Naive B cell (primary cell): ENCODE measurements at regions not wholly inside any gene's neighbourhood (a gene's known extent, or its start where the extent isn't known, plus 50 kb on each side); places are given as distances from the start of the nearest gene placed in this dataset.
"Not testable (repeated sequence)": the region's sequence is repeated elsewhere in the genome, so short reads cannot be mapped to it uniquely, and the experiment has no call there.

Experiments used
- ATAC-seq, 2 donors: fragments of 150-1000 bp; cut with Tn5 transposase; 2 replicates each; pipeline ENCODE4 v1.10.0; 2021; ENCODE audit warnings: low read depth in 2 of 2, mild to moderate bottlenecking in 2 of 2, moderate library complexity in 2 of 2
- DNase-seq: peaks from one replicate; pipeline ENCODE4 v3.0.0; 2022
- H3K27ac Mint-ChIP-seq, 6 donors: one replicate each; pipeline ENCODE4 v1.8.0; 2020 to 2022; ENCODE audit warnings: mild to moderate bottlenecking in 6 of 6, mixed read lengths in 6 of 6, moderate library complexity in 5 of 6, inconsistent platforms in 2 of 6
- H3K27me3 Mint-ChIP-seq, 3 donors: one replicate each; pipeline ENCODE4 v1.8.0; 2021 to 2022; ENCODE audit warnings: mixed read lengths in 3 of 3, mild to moderate bottlenecking in 1 of 3
- H3K36me3 Mint-ChIP-seq, 2 donors: one replicate each; pipeline ENCODE4 v1.8.0; 2020 to 2022; ENCODE audit warnings: mixed read lengths in 2 of 2, inconsistent platforms in 1 of 2, mild to moderate bottlenecking in 1 of 2
- H3K4me1 Mint-ChIP-seq, 3 donors: one replicate each; pipeline ENCODE4 v1.8.0; 2020 to 2022; ENCODE audit warnings: mixed read lengths in 3 of 3, inconsistent platforms in 1 of 3, mild to moderate bottlenecking in 1 of 3, moderate library complexity in 1 of 3
- H3K4me3 Mint-ChIP-seq, 8 donors: one replicate each; pipeline ENCODE4 v1.8.0; 2020 to 2022; ENCODE audit warnings: mild to moderate bottlenecking in 8 of 8, mixed read lengths in 8 of 8, moderate library complexity in 8 of 8, inconsistent platforms in 2 of 8
- H3K9me3 Mint-ChIP-seq, 7 donors: one replicate each; pipeline ENCODE4 v1.8.0; 2020 to 2022; ENCODE audit warnings: mixed read lengths in 7 of 7, mild to moderate bottlenecking in 5 of 7, inconsistent platforms in 2 of 7, moderate library complexity in 1 of 7

DNA sequence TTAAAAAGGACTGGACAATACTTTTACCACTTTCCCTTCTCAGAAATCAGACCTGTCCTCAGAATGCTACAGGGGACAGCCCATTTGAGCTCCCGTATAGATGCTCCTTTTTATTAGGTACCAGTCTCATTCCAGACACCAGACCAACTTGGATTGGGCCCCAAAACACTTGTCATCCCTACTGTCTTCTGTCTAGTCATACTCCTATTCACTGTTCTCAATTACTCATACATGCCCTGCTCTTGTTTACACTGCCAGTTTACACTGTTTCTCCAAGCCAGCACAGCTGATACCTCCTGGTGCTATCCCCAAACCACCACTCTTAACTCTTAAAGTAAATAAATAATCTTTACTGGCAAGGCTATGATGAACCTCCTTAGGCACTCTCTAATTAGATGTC, 1026.4 kb upstream of the PCDH10 start:
- not testable (repeated sequence) for H3K27ac Mint-ChIP-seq

DNA sequence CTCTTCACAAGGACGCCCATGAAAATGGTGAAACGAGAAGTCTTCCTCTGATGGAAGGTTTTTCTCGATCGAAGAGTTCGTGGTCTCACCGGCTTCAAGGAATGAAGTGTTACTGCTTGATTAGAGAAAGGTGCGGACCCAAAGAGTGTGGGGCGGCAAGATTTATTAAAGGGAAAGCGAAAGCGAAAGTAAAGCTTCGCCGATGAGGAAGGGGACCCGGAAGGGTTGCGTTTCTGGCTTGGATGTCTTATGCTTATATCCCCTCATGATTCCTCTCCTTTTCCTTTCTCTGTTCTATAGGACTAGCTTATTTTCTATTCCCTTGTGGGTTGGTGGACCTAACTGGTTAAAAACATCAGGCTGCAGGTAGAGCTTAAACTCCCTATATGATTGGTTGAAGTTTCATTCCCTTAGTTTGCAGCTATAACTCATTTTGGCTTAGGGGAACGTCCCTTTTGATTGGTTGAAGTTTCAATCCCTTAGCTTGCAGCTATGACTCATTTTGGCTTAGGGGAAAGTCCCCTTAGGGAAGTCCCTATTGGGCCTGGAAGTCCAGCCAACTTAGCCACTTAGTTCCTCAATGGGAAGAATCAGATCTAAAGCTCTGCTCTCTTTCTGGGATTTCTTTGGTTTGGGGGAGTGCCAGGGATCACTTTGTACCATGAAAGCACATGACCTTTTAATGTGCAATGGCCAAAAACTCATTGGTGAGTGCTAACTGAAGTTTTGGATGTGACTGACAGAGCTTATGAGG, 1025.0 kb upstream of the PCDH10 start:
- DNase-seq, result no peak
- peak overlapping the region in 1 of 6 donors; percentile 40 for H3K27ac Mint-ChIP-seq
- ATAC-seq, result no peak
- H3K4me1 Mint-ChIP-seq, result no peaks in the 10 kb centered on the region
- H3K27me3 Mint-ChIP-seq, result no peaks in the 10 kb centered on the region
- H3K36me3 Mint-ChIP-seq, result no peaks in the 10 kb centered on the region
- peak overlapping the region in 2 of 8 donors; percentile 6 to 37 for H3K4me3 Mint-ChIP-seq
- peaks cover 0 to 18% (median 4%) of the 10 kb centered on the region in 7 donors for H3K9me3 Mint-ChIP-seq

More for the DNA sequence above, 1026.4 kb upstream of the PCDH10 start:
- not testable (repeated sequence) for DNase-seq, H3K4me3 Mint-ChIP-seq, H3K36me3 Mint-ChIP-seq, H3K27me3 Mint-ChIP-seq, H3K4me1 Mint-ChIP-seq, ATAC-seq
- peaks cover 0 to 20% (median 7%) of the 10 kb centered on the region in 7 donors for H3K9me3 Mint-ChIP-seq

DNA sequence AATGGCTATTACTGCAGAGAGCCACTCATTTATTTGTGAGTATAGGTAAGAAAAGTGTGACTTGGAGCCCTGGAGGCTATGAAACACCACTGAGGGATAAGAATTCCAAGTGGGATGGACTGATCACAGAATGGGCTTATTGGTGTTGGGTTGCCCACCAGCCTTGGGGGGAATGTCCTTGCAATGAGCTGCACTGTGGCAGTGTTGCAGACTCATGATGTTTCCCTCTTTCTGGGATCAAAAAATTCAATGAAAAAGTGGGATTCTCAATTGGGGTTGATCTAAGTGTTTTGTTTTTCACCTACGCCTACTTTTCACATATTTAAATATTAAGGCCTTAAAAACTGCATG, 1024.5 kb upstream of the PCDH10 start:
- no peak overlapping the region for H3K27ac Mint-ChIP-seq
- no peak overlapping the region for H3K4me3 Mint-ChIP-seq
- peaks cover 0 to 15% (median 4%) of the 10 kb centered on the region in 7 donors for H3K9me3 Mint-ChIP-seq
- ATAC-seq (no peak), DNase-seq (no peak)
- no peaks in the 10 kb centered on the region for H3K27me3 Mint-ChIP-seq
- H3K36me3 Mint-ChIP-seq, result no peaks in the 10 kb centered on the region
- no peaks in the 10 kb centered on the region for H3K4me1 Mint-ChIP-seq

DNA sequence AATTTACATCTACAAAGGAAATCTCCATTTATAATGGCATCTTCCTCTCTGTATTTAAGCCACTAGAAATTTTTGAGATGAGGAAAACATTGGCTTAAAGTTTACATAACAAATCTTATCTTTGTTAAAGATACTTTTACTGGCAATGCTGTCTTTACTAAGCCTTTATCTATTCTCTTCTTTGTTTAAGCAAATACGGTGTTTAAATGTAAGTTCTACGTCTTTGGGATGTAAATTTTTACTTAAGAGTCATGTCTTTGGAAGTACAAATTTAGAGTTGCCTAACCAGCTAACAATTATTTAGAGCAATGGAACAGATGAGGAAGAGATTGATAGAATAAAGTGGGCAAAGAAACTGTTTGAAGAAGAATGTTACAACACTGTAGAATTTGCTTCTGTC, 1024.0 kb upstream of the PCDH10 start:
- Mint-ChIP-seq H3K36me3 (no peaks in the 10 kb centered on the region), H3K9me3 (peaks cover 0 to 15% (median 4%) of the 10 kb centered on the region in 7 donors), H3K27me3 (no peaks in the 10 kb centered on the region), H3K4me3 (no peak overlapping the region), H3K4me1 (no peaks in the 10 kb centered on the region), H3K27ac (no peak overlapping the region)
- DNase-seq, result no peak
- ATAC-seq, result no peak

DNA sequence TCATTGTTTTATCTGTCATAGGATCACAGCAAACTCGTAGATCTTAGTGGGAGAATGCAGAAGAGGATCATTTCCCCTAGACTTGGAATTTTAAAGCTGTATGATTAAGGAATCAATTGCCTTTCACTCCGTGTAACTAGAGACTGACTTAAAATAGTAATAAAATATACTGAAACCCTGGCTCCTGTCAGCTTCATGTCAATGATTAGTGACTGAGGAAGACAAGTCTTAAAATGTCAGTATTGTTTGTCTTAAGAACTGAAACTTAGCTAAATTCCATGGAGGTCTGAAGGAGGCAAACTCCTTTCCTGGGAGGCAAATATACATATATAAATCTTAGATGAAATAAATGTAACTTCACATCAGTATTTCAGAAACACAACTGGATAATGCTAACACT, 1016.7 kb upstream of the PCDH10 start:
- H3K36me3 Mint-ChIP-seq, result no peaks in the 10 kb centered on the region
- H3K9me3 Mint-ChIP-seq, result peaks cover 0 to 11% (median 7%) of the 10 kb centered on the region in 7 donors
- no peaks in the 10 kb centered on the region for H3K4me1 Mint-ChIP-seq
- H3K27ac Mint-ChIP-seq, result no peak overlapping the region
- no peak for DNase-seq
- no peak for ATAC-seq
- no peaks in the 10 kb centered on the region for H3K27me3 Mint-ChIP-seq
- no peak overlapping the region for H3K4me3 Mint-ChIP-seq

DNA sequence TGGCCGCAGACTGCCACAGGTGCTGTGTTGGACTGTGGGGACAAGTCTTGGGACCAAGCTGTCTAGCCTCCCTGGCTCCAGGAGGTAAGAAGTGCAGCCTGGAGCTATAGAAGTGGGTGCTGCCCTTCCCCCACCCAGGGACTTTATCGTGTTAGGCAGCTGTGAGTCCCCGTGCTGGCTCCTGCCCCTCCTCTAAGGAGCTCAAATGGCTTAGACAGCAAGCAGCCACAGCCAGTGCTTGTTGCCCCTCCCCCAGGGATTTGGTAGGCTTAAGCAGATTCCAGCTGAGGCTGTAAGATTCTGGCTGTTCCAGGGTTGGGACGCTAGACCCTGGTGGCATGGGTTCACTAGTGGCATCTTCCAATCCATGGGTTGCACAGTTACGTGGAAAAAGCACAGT, 979.4 kb upstream of the PCDH10 start:
- Mint-ChIP-seq H3K4me3 (no peak overlapping the region), H3K27ac (no peak overlapping the region), H3K9me3 (peaks cover 0 to 12% (median 5%) of the 10 kb centered on the region in 7 donors), H3K4me1 (no peaks in the 10 kb centered on the region), H3K36me3 (no peaks in the 10 kb centered on the region), H3K27me3 (no peaks in the 10 kb centered on the region)
- ATAC-seq (no peak), DNase-seq (no peak)

DNA sequence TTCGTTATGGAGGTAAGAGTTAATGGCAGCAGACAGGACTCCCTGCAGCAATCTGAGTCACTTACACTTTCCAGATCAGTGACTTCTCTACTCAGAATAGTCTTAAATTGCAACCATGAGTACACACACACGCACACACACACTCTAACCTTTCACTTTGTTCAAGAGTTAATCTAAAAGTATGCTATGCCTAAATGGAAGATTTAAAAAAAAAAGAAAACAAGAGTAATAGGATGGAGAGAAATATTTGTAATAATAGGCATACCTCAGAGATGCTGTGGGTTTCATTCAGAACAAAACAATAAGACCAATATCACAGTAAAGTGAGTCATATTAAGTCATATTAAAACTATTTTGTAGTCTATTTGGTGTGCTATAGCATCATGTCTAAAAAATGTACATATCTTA, 969.1 kb upstream of the PCDH10 start:
- Mint-ChIP-seq H3K27ac (no peak overlapping the region), H3K27me3 (no peaks in the 10 kb centered on the region), H3K36me3 (no peaks in the 10 kb centered on the region), H3K9me3 (peaks cover 0 to 6% (median 2%) of the 10 kb centered on the region in 7 donors), H3K4me1 (no peaks in the 10 kb centered on the region), H3K4me3 (peak overlapping the region in 1 of 8 donors; percentile 64)
- ATAC-seq (no peak), DNase-seq (no peak)

DNA sequence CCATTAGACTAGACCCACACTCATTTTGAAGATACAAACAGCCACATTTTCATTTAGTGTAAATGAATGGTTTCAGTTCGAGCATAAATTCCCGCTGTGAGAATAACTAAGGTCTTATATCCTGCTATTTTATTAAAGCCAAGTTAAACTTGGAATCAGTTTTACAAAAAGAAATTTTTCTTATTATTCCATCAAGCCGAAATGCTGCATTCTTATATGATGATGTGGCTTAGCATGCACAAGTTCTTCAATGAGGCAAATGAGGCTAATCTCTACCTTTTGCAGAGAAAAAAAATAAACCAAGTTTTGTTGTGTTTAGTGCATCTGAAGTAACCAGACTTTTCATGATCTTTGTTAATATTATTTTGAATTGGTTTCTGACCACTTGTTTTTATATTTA, 953.9 kb upstream of the PCDH10 start:
- H3K36me3 Mint-ChIP-seq, result no peaks in the 10 kb centered on the region
- no peaks in the 10 kb centered on the region for H3K27me3 Mint-ChIP-seq
- no peak overlapping the region for H3K27ac Mint-ChIP-seq
- H3K9me3 Mint-ChIP-seq, result peaks cover 0 to 3% (median 0%) of the 10 kb centered on the region in 7 donors
- H3K4me3 Mint-ChIP-seq, result no peak overlapping the region
- H3K4me1 Mint-ChIP-seq, result no peaks in the 10 kb centered on the region
- ATAC-seq (no peak), DNase-seq (no peak)

DNA sequence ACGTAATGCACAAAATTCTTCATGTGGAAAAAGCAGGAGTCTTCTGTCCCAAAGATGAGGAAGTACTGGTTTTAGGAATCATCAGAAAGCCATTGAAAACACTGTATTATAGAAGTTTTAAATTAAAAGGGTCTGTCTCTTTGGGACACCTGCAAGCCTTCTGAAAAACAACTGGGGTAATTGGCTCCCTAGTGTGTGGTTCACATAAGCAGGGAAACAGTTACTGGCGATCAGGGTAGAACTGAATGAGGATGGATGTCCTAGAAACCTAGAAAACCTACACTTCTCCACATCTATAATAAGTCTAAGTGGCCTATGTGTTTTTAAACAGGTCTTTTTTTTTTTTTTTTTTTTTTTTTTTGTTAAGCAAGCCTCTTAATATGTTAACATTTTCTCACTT, 945.5 kb upstream of the PCDH10 start:
- DNase-seq (no peak), ATAC-seq (no peak)
- Mint-ChIP-seq H3K27me3 (no peaks in the 10 kb centered on the region), H3K4me1 (no peaks in the 10 kb centered on the region), H3K27ac (no peak overlapping the region), H3K4me3 (no peak overlapping the region), H3K36me3 (no peaks in the 10 kb centered on the region), H3K9me3 (peaks cover 0 to 10% (median 2%) of the 10 kb centered on the region in 7 donors)

DNA sequence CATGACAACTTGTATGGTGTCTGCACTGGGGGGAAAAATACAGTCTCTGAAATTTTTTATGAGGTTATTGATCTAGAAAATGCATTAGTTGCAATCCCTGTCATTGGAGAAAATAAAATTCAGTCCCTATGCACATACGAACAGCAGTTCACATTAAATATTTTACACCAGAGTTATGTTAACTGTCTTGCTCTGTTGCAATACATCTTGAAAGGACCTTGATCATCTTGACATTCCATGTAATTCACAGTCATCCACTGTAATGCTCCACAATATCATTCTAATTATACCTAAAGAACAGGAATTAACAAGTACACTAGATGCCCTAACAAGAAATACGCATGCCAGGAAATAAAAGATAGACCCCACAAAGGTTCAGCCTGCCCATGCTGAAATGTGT, 934.6 kb upstream of the PCDH10 start:
- no peak for DNase-seq
- Mint-ChIP-seq H3K4me3 (no peak overlapping the region), H3K9me3 (peaks cover 0 to 2% (median 0%) of the 10 kb centered on the region in 7 donors), H3K36me3 (no peaks in the 10 kb centered on the region), H3K27ac (no peak overlapping the region), H3K27me3 (no peaks in the 10 kb centered on the region), H3K4me1 (no peaks in the 10 kb centered on the region)
- no peak for ATAC-seq

DNA sequence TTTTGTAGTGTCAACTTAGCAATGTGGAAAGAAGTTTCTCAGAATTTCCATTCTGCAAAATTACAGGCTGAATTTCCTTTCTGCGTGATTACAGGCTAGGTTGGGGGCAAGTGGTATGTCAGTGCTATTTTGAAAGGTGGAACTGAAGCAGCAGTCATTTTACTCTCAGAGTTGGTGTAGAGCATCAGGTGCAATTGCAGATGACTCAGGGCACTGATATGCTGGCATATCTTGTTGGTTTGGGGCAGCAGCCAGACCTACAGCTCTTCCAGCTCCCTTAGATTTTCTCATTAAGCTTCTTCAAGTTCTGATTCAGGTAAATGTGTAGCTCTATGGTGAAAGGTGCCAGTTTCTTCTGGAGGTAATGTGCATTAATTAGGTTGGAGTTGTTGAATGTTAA, 930.7 kb upstream of the PCDH10 start:
- H3K9me3 Mint-ChIP-seq, result peaks cover 0 to 7% (median 0%) of the 10 kb centered on the region in 7 donors
- H3K4me1 Mint-ChIP-seq, result no peaks in the 10 kb centered on the region
- H3K27me3 Mint-ChIP-seq, result no peaks in the 10 kb centered on the region
- no peak overlapping the region for H3K27ac Mint-ChIP-seq
- ATAC-seq (no peak), DNase-seq (no peak)
- no peak overlapping the region for H3K4me3 Mint-ChIP-seq
- no peaks in the 10 kb centered on the region for H3K36me3 Mint-ChIP-seq

DNA sequence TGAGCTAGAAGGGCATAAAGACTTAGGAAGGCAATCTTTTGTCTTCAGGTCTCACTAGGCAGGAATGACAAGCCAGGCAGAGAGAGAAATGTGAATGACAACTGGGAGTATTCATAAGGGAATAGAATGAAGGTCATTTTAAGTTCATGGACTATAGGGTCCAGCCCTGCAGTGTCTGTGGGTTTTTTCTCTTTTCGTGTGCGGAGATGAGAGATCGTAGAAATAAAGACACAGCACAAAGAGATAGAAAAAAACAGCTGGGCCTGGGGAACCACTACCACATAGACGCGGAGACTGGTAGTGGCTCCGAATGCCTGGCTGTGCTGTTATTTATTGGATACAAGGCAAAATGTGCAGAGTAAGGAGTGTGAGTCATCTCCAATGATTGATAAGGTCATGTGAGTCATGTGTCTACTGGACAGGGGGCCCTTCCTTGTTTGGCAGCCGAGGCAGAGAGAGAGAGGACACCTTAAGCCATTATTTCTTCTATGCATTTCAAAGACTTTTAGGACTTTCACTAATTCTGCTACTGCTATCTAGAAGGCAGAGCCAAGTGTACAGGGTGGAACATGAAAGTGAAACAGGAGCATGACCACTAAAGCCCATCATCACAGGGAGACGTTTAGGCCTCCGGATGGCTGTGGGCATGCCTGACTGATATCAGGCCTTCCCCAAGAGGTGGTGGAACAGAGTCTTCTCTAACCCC, 921.8 kb upstream of the PCDH10 start:
- ATAC-seq (no peak), DNase-seq (no peak)
- Mint-ChIP-seq H3K4me1 (no peaks in the 10 kb centered on the region), H3K4me3 (peak overlapping the region in 3 of 8 donors; percentile 38 to 74 (median 70)), H3K27ac (peak overlapping the region in 1 of 6 donors; percentile 37), H3K36me3 (no peaks in the 10 kb centered on the region), H3K27me3 (no peaks in the 10 kb centered on the region), H3K9me3 (peaks cover 0 to 14% (median 5%) of the 10 kb centered on the region in 7 donors)

DNA sequence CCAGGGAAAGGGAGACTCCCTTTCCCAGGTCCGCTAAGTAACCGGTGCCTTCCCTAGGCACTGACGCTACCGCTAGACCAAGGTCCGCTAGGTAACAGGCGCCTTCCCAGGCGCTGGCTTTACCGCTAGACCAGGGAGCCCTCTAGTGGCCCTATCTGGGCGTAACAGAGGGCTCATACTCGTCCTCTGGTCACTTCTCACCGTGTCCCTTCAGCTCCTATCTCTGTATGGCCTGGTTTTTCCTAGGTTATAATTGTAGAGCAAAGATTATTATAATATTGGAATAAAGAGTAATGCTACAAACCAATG, 921.3 kb upstream of the PCDH10 start:
- H3K36me3 Mint-ChIP-seq, ATAC-seq, DNase-seq, H3K4me1 Mint-ChIP-seq, H3K27me3 Mint-ChIP-seq: not testable (repeated sequence)
- H3K27ac Mint-ChIP-seq, result peak overlapping the region in 1 of 6 donors; percentile 37
- peaks cover 0 to 14% (median 5%) of the 10 kb centered on the region in 7 donors for H3K9me3 Mint-ChIP-seq
- peak overlapping the region in 3 of 8 donors; percentile 38 to 74 (median 70) for H3K4me3 Mint-ChIP-seq

DNA sequence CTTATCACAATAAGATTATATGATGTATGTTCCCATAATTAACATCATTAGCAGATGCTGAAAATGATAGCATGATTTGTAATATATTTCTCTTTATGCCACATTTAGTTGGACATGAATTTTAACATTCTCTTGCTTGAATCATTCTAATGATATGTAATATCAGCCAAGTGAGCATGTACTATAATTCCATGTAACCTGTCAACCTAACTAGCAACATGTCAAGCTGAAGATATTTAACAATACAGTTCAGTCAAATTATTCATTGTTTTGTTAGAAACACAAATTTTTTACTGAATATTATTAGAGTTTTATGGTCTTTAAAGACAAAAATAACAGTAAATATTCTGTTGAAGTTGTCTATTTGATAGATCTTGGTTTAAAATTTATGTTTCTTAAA, 920.4 kb upstream of the PCDH10 start:
- ATAC-seq (no peak), DNase-seq (no peak)
- H3K27me3 Mint-ChIP-seq, result no peaks in the 10 kb centered on the region
- H3K9me3 Mint-ChIP-seq, result peaks cover 0 to 11% (median 5%) of the 10 kb centered on the region in 7 donors
- no peak overlapping the region for H3K27ac Mint-ChIP-seq
- no peaks in the 10 kb centered on the region for H3K4me1 Mint-ChIP-seq
- H3K36me3 Mint-ChIP-seq, result no peaks in the 10 kb centered on the region
- no peak overlapping the region for H3K4me3 Mint-ChIP-seq
